Body of pancreas (tissue), 4 donors: ENCODE measurements at regions not wholly inside any gene's neighbourhood (a gene's known extent, or its start where the extent isn't known, plus 50 kb on each side); places are given as distances from the start of the nearest gene placed in this dataset.

ENCODE experiments used
- ATAC-seq: fragments of 150-250 bp; one replicate; pipeline ENCODE4 v1.9.1; 2016
- DNase-seq, 4 donors: peaks; one replicate each; pipeline ENCODE4 v3.0.0-alpha.2; 2019
- H3K27ac ChIP-seq, 4 donors: fragments of 200-600 bp; sonication (generic); 1 replicate in 3 of 4; 2 replicates in 1 of 4; pipeline versions ENCODE4 v1.5.1 to v1.6.1; 2016 to 2019; ENCODE audit warnings: mild to moderate bottlenecking in 1 of 4, mixed read lengths in 1 of 4, moderate library complexity in 1 of 4
- H3K27me3 ChIP-seq, 2 donors: fragments of 200-600 bp; sonication (generic); one replicate each; pipeline ENCODE4 v1.6.0; 2016; ENCODE audit warnings: mild to moderate bottlenecking in 1 of 2
- H3K36me3 ChIP-seq, 2 donors: fragments of 200-600 bp; sonication (generic); replicated peaks in 1 of 2; 2 replicates each; pipeline ENCODE4 v1.5.1; 2016; ENCODE audit warnings: low read depth in 2 of 2; ENCODE audit not compliant: insufficient read depth in 1 of 2
- H3K4me1 ChIP-seq: fragments of 200-600 bp; sonication (generic); one replicate; pipeline ENCODE4 v1.6.0; 2016
- H3K4me3 ChIP-seq, 2 donors: fragments of 200-600 bp; sonication (generic); 1 replicate in 1 of 2; 2 replicates in 1 of 2; pipeline ENCODE4 v1.5.1; 2016 to 2019
- H3K9me3 ChIP-seq, 3 donors: fragments of 200-600 bp; sonication (generic); 1 replicate in 2 of 3; 2 replicates in 1 of 3; pipeline ENCODE4 v1.5.1; 2016
- POLR2A ChIP-seq, 3 donors: fragments of 450-650 bp; IDR thresholded peaks; one replicate each; pipeline ENCODE4 v1.6.1; 2016; ENCODE audit warnings: antibody characterized with exemption in 3 of 3, mild to moderate bottlenecking in 2 of 3
- WGBS, 2 donors: methylation state at CpG; one replicate each; pipeline ENCODE4 v1.1.5; 2017; 5-methylcytosine and 5-hydroxymethylcytosine counted together
- intact Hi-C: fragments of 100-400 bp; cut with DNase I; formaldehyde crosslinking; loops from one replicate; pipeline ENCODE4 v1.15.1; 2023
- TF ChIP-seq, protein P1 (sequence below), 7 experiments: fragments of 450-650 bp in 4 of 7; fragments of 200-600 bp in 3 of 7; sonication (generic) in 3 of 7; IDR thresholded peaks; one replicate each; pipeline ENCODE4 v1.5.1; 2016 to 2019; ENCODE audit warnings: antibody characterized with exemption in 7 of 7

DNA sequence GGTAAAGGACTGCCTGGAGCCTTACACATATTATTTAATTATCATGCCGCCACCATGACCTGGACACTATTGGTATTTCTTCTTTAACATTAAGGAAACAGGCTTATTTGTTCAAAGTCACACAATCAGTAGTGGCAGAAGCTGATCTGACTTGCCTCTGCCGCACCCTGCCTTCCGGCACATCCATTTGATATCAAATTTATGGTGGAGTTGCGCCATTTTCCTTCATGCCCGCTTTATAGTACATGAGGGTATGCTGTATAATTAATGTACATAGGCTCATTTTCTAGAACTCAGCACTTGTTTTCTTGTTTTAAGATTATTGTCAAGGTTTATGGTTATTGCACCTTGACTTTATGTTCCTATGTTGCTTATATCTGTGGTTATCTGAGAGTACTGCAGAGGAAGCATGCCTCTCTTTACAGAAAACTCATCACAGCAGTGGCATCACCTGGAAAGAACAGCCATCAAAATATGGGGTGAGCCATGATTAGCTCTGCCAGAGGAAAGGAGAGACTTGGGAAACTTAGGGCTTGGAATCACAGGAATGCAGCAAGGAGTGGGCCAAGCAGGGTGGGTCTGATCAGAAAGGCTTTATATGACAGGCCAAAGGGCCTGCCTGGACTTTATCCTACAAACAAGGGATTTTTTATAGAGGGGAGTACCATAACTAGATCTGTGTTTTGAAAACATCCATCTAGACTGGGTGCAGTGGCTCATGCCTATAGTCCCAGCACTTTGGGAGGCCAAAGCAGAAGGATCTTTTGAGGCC, 72.2 kb upstream of the GJB5 start:
- intact Hi-C loops: no loop called here
- ATAC-seq: no peak
- H3K4me1 ChIP-seq: no peaks in the 10 kb centered on the region
- H3K9me3 ChIP-seq: no peaks in the 10 kb centered on the region
- no peak for DNase-seq
- H3K4me3 ChIP-seq: no peak overlapping the region
- no peak overlapping the region for H3K27ac ChIP-seq
- WGBS, 2 donors: 85 to 86% methylated on average over 5 of the region's 5 CpGs
- no peak for TF ChIP-seq POLR2A (IDR thresholded peaks at IDR 0.05)
- TF ChIP-seq, protein P1, sequence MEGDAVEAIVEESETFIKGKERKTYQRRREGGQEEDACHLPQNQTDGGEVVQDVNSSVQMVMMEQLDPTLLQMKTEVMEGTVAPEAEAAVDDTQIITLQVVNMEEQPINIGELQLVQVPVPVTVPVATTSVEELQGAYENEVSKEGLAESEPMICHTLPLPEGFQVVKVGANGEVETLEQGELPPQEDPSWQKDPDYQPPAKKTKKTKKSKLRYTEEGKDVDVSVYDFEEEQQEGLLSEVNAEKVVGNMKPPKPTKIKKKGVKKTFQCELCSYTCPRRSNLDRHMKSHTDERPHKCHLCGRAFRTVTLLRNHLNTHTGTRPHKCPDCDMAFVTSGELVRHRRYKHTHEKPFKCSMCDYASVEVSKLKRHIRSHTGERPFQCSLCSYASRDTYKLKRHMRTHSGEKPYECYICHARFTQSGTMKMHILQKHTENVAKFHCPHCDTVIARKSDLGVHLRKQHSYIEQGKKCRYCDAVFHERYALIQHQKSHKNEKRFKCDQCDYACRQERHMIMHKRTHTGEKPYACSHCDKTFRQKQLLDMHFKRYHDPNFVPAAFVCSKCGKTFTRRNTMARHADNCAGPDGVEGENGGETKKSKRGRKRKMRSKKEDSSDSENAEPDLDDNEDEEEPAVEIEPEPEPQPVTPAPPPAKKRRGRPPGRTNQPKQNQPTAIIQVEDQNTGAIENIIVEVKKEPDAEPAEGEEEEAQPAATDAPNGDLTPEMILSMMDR (IDR thresholded peaks at IDR 0.05): no peak
- H3K36me3 ChIP-seq: no peaks in the 10 kb centered on the region
- H3K27me3 ChIP-seq: no peaks in the 10 kb centered on the region

DNA sequence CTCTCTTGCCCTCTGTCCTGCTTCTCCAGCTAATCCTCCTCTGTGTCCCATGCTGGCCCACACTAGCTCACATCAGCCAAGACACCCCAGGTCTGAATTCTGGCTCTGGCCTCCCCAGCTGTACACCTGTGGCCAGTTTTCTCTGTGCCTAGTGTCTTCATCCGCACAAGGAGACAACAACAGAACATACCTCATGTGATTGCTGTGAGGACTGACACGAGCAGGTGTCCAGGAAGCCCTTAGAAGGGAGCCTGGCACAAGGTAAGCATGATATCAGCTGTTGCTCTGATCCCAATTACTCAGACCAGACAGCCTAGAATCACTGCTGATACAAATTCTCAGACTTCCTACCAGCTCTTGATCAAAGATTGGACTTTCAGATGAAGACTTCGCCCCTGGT, 71.2 kb upstream of the GJB5 start:
- no peaks in the 10 kb centered on the region for H3K27me3 ChIP-seq
- no peaks in the 10 kb centered on the region for H3K4me1 ChIP-seq
- WGBS, 2 donors: 43 to 54% methylated on average over 3 of the region's 3 CpGs
- no peaks in the 10 kb centered on the region for H3K9me3 ChIP-seq
- ATAC-seq (no peak), DNase-seq (no peak)
- TF ChIP-seq, protein P1 (IDR thresholded peaks at IDR 0.05): no peak
- TF ChIP-seq POLR2A (IDR thresholded peaks at IDR 0.05): no peak
- no peaks in the 10 kb centered on the region for H3K36me3 ChIP-seq
- H3K27ac ChIP-seq: no peak overlapping the region
- intact Hi-C loops: no loop called here
- H3K4me3 ChIP-seq: no peak overlapping the region

DNA sequence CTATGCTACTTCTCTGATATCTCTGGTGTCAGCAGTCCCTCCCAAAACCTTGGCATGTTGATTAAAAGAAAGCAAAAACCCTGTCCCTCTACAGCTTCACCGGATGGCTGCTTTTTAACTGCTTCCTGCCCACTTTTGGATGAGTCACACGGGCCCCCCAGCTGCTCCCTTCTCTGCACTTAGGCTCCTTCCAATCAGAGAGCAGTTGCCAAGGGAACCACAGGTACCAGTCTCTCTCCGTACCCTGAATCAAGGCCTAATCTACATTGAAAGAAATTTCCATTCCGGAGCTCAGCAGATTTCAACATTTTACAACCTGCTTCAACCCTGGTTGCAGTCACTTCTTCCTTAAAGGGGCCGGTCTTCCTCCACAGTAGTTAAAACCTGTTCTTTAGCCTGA, 70.6 kb upstream of the GJB5 start:
- WGBS, 2 donors: 20 to 25% methylated on average over 5 of the region's 5 CpGs
- Histone ChIP-seq H3K9me3 (no peaks in the 10 kb centered on the region), H3K4me3 (no peak overlapping the region), H3K4me1 (no peaks in the 10 kb centered on the region), H3K27ac (no peak overlapping the region), H3K36me3 (no peaks in the 10 kb centered on the region), H3K27me3 (no peaks in the 10 kb centered on the region)
- TF ChIP-seq, protein P1 (IDR thresholded peaks at IDR 0.05): no peak
- no peak for TF ChIP-seq POLR2A (IDR thresholded peaks at IDR 0.05)
- no peak for DNase-seq
- intact Hi-C loops: no loop called here
- ATAC-seq: no peak

DNA sequence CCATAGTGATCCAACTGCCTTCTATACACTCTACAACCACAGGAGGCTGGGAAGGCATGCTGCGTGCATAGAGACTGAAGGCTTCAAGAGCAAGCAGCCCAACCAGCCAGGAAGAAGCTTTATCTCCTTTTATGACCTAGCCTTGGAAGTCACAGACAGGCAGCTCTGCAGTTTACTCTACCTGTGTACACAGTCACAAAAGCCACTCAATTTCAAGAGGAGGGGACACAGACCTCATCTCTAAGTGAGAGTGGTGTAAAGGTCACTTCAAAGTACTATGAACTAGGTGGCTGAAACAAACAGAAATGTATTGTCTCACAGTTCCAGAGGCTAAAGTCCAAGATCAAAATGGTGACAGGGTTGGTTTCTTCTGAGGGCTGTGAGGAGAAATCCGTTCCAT, 69.6 kb upstream of the GJB5 start:
- whole genome bisulfite sequencing, 2 donors: 51 to 63% methylated on average over 2 of the region's 2 CpGs
- Histone ChIP-seq H3K27me3 (no peaks in the 10 kb centered on the region), H3K4me3 (no peak overlapping the region), H3K36me3 (no peaks in the 10 kb centered on the region), H3K9me3 (no peaks in the 10 kb centered on the region), H3K27ac (no peak overlapping the region), H3K4me1 (no peaks in the 10 kb centered on the region)
- no peak for TF ChIP-seq POLR2A (IDR thresholded peaks at IDR 0.05)
- TF ChIP-seq, protein P1 (IDR thresholded peaks at IDR 0.05): no peak
- intact Hi-C loops: no loop called here
- DNase-seq (no peak), ATAC-seq (no peak)

DNA sequence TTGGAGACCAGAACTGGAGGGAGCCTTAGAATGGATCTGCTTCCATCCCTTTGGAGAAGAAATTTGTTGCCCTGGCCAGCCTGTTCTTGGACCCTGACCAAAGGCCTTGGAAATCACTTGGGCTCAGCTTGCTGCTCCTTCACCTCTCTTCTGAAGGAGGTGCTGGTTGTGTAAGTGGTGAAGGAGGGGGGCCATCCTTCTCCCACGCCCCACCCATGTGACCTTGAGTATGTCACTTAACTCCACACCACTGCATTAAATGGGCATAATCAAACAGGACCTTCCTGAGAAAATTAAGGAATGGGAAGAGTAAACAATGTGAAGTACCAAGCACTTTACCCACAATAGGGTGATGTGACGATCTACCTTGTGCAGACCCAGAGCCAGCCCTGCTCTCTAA, 68.3 kb upstream of the GJB5 start:
- Histone ChIP-seq H3K36me3 (no peaks in the 10 kb centered on the region), H3K9me3 (no peaks in the 10 kb centered on the region), H3K27me3 (no peaks in the 10 kb centered on the region), H3K4me1 (no peaks in the 10 kb centered on the region), H3K4me3 (no peak overlapping the region), H3K27ac (no peak overlapping the region)
- intact Hi-C loops: no loop called here
- 57 to 67% methylated on average over 2 of the region's 2 CpGs for WGBS, 2 donors
- ATAC-seq (no peak), DNase-seq (no peak)
- TF ChIP-seq POLR2A (IDR thresholded peaks at IDR 0.05): no peak
- TF ChIP-seq, protein P1 (IDR thresholded peaks at IDR 0.05): no peak
